Liver (tissue), 8 donors: ENCODE measurements at regions not wholly inside any gene's neighbourhood (a gene's known extent, or its start where the extent isn't known, plus 50 kb on each side); places are given as distances from the start of the nearest gene placed in this dataset.

Experiments
- DNase-seq: peaks from one replicate; pipeline ENCODE4 v3.0.0-alpha.2; 2017; ENCODE audit warnings: low spot score
- H3K27ac ChIP-seq, 2 donors: one replicate each; pipeline ENCODE4 v1.7.0; 2013; ENCODE audit warnings: inconsistent platforms in 2 of 2, low read length in 2 of 2, control low read depth in 1 of 2, low read depth in 1 of 2, mild to moderate bottlenecking in 1 of 2
- H3K27me3 ChIP-seq, 4 donors: one replicate each; pipeline versions ENCODE4 v1.6.1 to v1.7.0; 2013; ENCODE audit warnings: low read length in 3 of 4, inconsistent platforms in 1 of 4, mild to moderate bottlenecking in 1 of 4, moderate library complexity in 1 of 4; ENCODE audit not compliant: control insufficient read depth in 4 of 4, insufficient read depth in 4 of 4
- H3K36me3 ChIP-seq, 4 donors: one replicate each; pipeline versions ENCODE4 v1.6.1 to v1.7.0; 2013; ENCODE audit warnings: low read length in 3 of 4, mild to moderate bottlenecking in 3 of 4, low read depth in 1 of 4, moderate library complexity in 1 of 4; ENCODE audit not compliant: control insufficient read depth in 4 of 4, insufficient read depth in 3 of 4
- H3K4me1 ChIP-seq, 4 donors: one replicate each; pipeline versions ENCODE4 v1.6.1 to v1.7.0; 2013; ENCODE audit warnings: low read length in 3 of 4, mild to moderate bottlenecking in 3 of 4, moderate library complexity in 1 of 4; ENCODE audit not compliant: control insufficient read depth in 4 of 4, insufficient read depth in 4 of 4
- H3K4me3 ChIP-seq, 3 donors: one replicate each; pipeline versions ENCODE4 v1.6.1 to v1.7.0; 2013; ENCODE audit warnings: low read length in 3 of 3, control low read depth in 1 of 3, low read depth in 1 of 3, mild to moderate bottlenecking in 1 of 3
- H3K9ac ChIP-seq, 2 donors: one replicate each; pipeline ENCODE4 v1.7.0; 2013; ENCODE audit warnings: low read length in 2 of 2, mild to moderate bottlenecking in 2 of 2, moderate library complexity in 2 of 2, control low read depth in 1 of 2, low read depth in 1 of 2
- H3K9me3 ChIP-seq, 4 donors: one replicate each; pipeline versions ENCODE4 v1.6.1 to v1.7.0; 2013; ENCODE audit warnings: low read length in 3 of 4; ENCODE audit not compliant: control insufficient read depth in 4 of 4
- EGR1 ChIP-seq, 2 donors: IDR thresholded peaks; 2 replicates each; pipeline ENCODE4 v1.6.1; 2016 to 2018; ENCODE audit warnings: antibody characterized with exemption in 2 of 2, low read depth in 2 of 2
- FOXA1 ChIP-seq: IDR thresholded peaks from 2 replicates; pipeline ENCODE4 v1.6.1; 2016; ENCODE audit warnings: antibody characterized with exemption
- FOXA2 ChIP-seq: IDR thresholded peaks from 2 replicates; pipeline ENCODE4 v1.6.1; 2016; ENCODE audit warnings: antibody characterized with exemption
- GABPA ChIP-seq, 2 donors: IDR thresholded peaks in 1 of 2; conservative IDR thresholded peaks in 1 of 2; 2 replicates each; pipeline ENCODE4 v1.6.1; 2016; ENCODE audit warnings: antibody characterized with exemption in 2 of 2, mild to moderate bottlenecking in 1 of 2, moderate library complexity in 1 of 2
- HNF4A ChIP-seq, 2 donors: conservative IDR thresholded peaks; 2 replicates each; pipeline ENCODE4 v1.6.1; 2016; ENCODE audit warnings: antibody characterized with exemption in 2 of 2, mild to moderate bottlenecking in 2 of 2
- HNF4G ChIP-seq: IDR thresholded peaks from 2 replicates; pipeline ENCODE4 v1.6.1; 2016; ENCODE audit warnings: antibody characterized with exemption
- JUND ChIP-seq, 2 donors: IDR thresholded peaks; 2 replicates each; pipeline ENCODE4 v1.6.1; 2016; ENCODE audit warnings: antibody characterized with exemption in 2 of 2
- NR2F2 ChIP-seq: IDR thresholded peaks from 2 replicates; pipeline ENCODE4 v1.6.1; 2016; ENCODE audit warnings: antibody characterized with exemption
- RAD21 ChIP-seq, 2 donors: IDR thresholded peaks; 2 replicates each; pipeline ENCODE4 v1.6.1; 2016; ENCODE audit warnings: antibody characterized with exemption in 2 of 2, mild to moderate bottlenecking in 2 of 2
- RXRA ChIP-seq, 2 donors: IDR thresholded peaks; 2 replicates each; pipeline ENCODE4 v1.6.1; 2017 to 2018; ENCODE audit warnings: antibody characterized with exemption in 2 of 2, mild to moderate bottlenecking in 1 of 2
- SP1 ChIP-seq: IDR thresholded peaks from 2 replicates; pipeline ENCODE4 v1.6.1; 2018; ENCODE audit warnings: antibody characterized with exemption, mild to moderate bottlenecking
- TAF1 ChIP-seq: conservative IDR thresholded peaks from 2 replicates; pipeline ENCODE4 v1.6.1; 2016; ENCODE audit warnings: antibody characterized with exemption, mild to moderate bottlenecking
- YY1 ChIP-seq: IDR thresholded peaks from 2 replicates; pipeline ENCODE4 v1.6.1; 2016; ENCODE audit warnings: antibody characterized with exemption, mild to moderate bottlenecking
- WGBS: extraction: QIAGEN DNeasy Blood & Tissue Kit; methylation state at CpG from one replicate; pipeline ENCODE4 v1.1.7; 2013; 5-methylcytosine and 5-hydroxymethylcytosine counted together
- TF ChIP-seq, protein P1 (sequence below): IDR thresholded peaks from 2 replicates; pipeline ENCODE4 v1.6.1; 2016; ENCODE audit warnings: antibody characterized with exemption
- TF ChIP-seq, protein P2 (sequence below): IDR thresholded peaks from 2 replicates; pipeline ENCODE4 v1.6.1; 2016; ENCODE audit warnings: antibody characterized with exemption
- TF ChIP-seq, protein P3 (sequence below): IDR thresholded peaks from 2 replicates; pipeline ENCODE4 v1.6.1; 2016; ENCODE audit warnings: antibody characterized with exemption, mild to moderate bottlenecking
- TF ChIP-seq, protein P4 (sequence below): IDR thresholded peaks from 2 replicates; pipeline ENCODE4 v1.6.1; 2016; ENCODE audit warnings: antibody characterized with exemption
- TF ChIP-seq, protein P5 (sequence below): fragments of 150-350 bp; IDR thresholded peaks from 2 replicates; pipeline ENCODE4 v1.5.1; 2017; ENCODE audit warnings: improper control_type of control experiment, low read depth, low read length; ENCODE audit not compliant: missing input control
- donor health status: healthy.
- donor health status: healthy.
- donor health status: healthy.
- donor health status: healthy.
- donor health status: healthy.

DNA sequence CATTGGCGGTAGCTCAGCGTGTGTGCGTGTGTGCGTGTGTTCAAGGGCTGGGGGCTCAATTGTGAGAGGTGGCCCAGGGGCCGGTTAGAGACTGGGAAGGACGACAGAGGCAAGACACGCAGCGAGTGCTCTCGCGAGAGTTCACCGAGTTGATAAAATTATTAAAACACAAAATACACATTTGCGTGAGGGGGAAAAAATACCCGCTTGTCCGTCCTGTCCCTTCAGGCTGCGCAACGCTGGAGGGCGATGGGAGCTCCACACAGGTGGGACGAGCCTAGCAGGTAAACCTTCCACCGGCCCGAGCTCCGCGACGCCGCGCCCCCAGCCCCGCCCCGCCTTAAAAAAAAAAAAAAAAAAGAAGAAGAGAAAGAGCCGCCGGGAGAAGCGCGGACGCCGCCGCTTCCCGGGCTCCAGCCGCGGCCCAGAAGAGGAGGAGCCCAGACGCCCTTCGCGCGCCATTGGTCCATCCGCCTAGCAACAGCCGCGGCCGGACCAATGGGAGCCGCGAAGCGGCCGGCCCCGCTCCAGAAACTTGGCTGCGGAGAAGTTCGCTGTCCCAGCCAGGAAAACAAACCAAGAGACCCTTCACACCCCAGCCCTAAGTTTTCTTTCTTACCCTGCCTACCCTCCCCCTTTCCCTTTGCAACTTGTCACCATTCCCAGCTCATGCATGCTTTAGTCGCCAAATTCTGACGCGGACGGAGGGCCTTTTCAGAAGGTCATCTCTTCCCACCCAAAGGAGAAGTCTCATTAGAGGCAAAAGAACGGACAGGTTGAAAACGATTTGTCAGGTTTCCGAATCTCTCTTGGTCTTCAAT lies 169.9 kb upstream of the MAF start (continued):
- TF ChIP-seq, protein P1, sequence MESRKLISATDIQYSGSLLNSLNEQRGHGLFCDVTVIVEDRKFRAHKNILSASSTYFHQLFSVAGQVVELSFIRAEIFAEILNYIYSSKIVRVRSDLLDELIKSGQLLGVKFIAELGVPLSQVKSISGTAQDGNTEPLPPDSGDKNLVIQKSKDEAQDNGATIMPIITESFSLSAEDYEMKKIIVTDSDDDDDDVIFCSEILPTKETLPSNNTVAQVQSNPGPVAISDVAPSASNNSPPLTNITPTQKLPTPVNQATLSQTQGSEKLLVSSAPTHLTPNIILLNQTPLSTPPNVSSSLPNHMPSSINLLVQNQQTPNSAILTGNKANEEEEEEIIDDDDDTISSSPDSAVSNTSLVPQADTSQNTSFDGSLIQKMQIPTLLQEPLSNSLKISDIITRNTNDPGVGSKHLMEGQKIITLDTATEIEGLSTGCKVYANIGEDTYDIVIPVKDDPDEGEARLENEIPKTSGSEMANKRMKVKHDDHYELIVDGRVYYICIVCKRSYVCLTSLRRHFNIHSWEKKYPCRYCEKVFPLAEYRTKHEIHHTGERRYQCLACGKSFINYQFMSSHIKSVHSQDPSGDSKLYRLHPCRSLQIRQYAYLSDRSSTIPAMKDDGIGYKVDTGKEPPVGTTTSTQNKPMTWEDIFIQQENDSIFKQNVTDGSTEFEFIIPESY: peak; percentile 97
- TF ChIP-seq YY1 (peak; percentile 44), FOXA2 (no peak), RAD21 (IDR thresholded peaks at IDR 0.05) (peak; percentile 35 to 50), NR2F2 (peak; percentile 19), FOXA1 (no peak), RXRA (IDR thresholded peaks at IDR 0.05) (peak in 1 of 2 donors; percentile 23), SP1 (peak; percentile 74)
- TF ChIP-seq, protein P2, sequence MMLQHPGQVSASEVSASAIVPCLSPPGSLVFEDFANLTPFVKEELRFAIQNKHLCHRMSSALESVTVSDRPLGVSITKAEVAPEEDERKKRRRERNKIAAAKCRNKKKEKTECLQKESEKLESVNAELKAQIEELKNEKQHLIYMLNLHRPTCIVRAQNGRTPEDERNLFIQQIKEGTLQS: no peak

DNA sequence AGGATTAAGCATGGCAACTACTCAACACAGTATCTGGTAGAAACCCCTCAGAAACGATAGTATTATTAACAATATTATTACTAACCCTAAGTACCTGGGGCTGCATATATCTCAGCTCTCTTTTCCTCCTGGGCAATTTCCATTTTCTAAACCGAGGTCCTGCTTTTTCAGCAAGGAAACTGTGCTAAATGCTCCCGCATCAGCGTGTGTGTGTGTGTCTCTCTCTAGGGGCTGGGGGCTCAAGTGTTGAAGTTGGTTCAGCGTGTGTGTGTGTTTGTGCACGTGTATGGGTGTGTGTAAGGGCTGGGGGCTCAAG lies 169.3 kb upstream of the MAF start:
- Histone ChIP-seq H3K27me3 (no peaks in the 10 kb centered on the region), H3K36me3 (no peaks in the 10 kb centered on the region), H3K9me3 (no peaks in the 10 kb centered on the region), H3K9ac (peak overlapping the region in 1 of 2 donors; percentile 47), H3K4me3 (peak overlapping the region; percentile 46 to 74 (median 49)), H3K27ac (peak overlapping the region; percentile 84 to 85), H3K4me1 (peaks cover 4 to 21% (median 16%) of the 10 kb centered on the region in 4 donors)
- WGBS: 38% methylated on average over 6 of the region's 6 CpGs
- DNase-seq: no peak
- TF ChIP-seq, protein P3, sequence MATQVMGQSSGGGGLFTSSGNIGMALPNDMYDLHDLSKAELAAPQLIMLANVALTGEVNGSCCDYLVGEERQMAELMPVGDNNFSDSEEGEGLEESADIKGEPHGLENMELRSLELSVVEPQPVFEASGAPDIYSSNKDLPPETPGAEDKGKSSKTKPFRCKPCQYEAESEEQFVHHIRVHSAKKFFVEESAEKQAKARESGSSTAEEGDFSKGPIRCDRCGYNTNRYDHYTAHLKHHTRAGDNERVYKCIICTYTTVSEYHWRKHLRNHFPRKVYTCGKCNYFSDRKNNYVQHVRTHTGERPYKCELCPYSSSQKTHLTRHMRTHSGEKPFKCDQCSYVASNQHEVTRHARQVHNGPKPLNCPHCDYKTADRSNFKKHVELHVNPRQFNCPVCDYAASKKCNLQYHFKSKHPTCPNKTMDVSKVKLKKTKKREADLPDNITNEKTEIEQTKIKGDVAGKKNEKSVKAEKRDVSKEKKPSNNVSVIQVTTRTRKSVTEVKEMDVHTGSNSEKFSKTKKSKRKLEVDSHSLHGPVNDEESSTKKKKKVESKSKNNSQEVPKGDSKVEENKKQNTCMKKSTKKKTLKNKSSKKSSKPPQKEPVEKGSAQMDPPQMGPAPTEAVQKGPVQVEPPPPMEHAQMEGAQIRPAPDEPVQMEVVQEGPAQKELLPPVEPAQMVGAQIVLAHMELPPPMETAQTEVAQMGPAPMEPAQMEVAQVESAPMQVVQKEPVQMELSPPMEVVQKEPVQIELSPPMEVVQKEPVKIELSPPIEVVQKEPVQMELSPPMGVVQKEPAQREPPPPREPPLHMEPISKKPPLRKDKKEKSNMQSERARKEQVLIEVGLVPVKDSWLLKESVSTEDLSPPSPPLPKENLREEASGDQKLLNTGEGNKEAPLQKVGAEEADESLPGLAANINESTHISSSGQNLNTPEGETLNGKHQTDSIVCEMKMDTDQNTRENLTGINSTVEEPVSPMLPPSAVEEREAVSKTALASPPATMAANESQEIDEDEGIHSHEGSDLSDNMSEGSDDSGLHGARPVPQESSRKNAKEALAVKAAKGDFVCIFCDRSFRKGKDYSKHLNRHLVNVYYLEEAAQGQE: no peak
- TF ChIP-seq SP1 (no peak), RAD21 (IDR thresholded peaks at IDR 0.05) (no peak), HNF4A (conservative IDR thresholded peaks at IDR 0.05) (no peak), FOXA1 (no peak), NR2F2 (no peak), JUND (IDR thresholded peaks at IDR 0.05) (no peak), RXRA (IDR thresholded peaks at IDR 0.05) (no peak), GABPA (IDR thresholded peaks at IDR 0.05 in 1 of 2, conservative IDR thresholded peaks at IDR 0.05 in 1 of 2) (no peak), EGR1 (IDR thresholded peaks at IDR 0.05; ENCODE audit: low read depth in 2 of 2) (no peak), FOXA2 (no peak), TAF1 (no peak), YY1 (no peak), HNF4G (no peak)
- TF ChIP-seq, protein P4, sequence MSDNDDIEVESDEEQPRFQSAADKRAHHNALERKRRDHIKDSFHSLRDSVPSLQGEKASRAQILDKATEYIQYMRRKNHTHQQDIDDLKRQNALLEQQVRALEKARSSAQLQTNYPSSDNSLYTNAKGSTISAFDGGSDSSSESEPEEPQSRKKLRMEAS: no peak
- TF ChIP-seq, protein P1: no peak
- TF ChIP-seq, protein P2: no peak
- TF ChIP-seq, protein P5, sequence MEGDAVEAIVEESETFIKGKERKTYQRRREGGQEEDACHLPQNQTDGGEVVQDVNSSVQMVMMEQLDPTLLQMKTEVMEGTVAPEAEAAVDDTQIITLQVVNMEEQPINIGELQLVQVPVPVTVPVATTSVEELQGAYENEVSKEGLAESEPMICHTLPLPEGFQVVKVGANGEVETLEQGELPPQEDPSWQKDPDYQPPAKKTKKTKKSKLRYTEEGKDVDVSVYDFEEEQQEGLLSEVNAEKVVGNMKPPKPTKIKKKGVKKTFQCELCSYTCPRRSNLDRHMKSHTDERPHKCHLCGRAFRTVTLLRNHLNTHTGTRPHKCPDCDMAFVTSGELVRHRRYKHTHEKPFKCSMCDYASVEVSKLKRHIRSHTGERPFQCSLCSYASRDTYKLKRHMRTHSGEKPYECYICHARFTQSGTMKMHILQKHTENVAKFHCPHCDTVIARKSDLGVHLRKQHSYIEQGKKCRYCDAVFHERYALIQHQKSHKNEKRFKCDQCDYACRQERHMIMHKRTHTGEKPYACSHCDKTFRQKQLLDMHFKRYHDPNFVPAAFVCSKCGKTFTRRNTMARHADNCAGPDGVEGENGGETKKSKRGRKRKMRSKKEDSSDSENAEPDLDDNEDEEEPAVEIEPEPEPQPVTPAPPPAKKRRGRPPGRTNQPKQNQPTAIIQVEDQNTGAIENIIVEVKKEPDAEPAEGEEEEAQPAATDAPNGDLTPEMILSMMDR: no peak
